ENCODE measurements at regions not wholly inside any gene's neighbourhood (a gene's known extent, or its start where the extent isn't known, plus 50 kb on each side); places are given as distances from the start of the nearest gene placed in this dataset.

- no peak for TF ChIP-seq EZH2phosphoT487 (IDR thresholded peaks at IDR 0.05; ENCODE audit: low read depth)
- TF ChIP-seq, protein P1, sequence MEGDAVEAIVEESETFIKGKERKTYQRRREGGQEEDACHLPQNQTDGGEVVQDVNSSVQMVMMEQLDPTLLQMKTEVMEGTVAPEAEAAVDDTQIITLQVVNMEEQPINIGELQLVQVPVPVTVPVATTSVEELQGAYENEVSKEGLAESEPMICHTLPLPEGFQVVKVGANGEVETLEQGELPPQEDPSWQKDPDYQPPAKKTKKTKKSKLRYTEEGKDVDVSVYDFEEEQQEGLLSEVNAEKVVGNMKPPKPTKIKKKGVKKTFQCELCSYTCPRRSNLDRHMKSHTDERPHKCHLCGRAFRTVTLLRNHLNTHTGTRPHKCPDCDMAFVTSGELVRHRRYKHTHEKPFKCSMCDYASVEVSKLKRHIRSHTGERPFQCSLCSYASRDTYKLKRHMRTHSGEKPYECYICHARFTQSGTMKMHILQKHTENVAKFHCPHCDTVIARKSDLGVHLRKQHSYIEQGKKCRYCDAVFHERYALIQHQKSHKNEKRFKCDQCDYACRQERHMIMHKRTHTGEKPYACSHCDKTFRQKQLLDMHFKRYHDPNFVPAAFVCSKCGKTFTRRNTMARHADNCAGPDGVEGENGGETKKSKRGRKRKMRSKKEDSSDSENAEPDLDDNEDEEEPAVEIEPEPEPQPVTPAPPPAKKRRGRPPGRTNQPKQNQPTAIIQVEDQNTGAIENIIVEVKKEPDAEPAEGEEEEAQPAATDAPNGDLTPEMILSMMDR (IDR thresholded peaks at IDR 0.05; ENCODE audit: low read depth, low read length) = no peak
Observed at GRCh38 chr15:62821384-62822131, 221.0 kb upstream of the TPM1 start.

All from OCI-LY3 (cell line).